CD4-positive, alpha-beta T cell treated with Interleukin-1 beta for 1 hour (primary cell): ENCODE measurements at regions not wholly inside any gene's neighbourhood (a gene's known extent, or its start where the extent isn't known, plus 50 kb on each side); places are given as distances from the start of the nearest gene placed in this dataset.
"Not testable (repeated sequence)": the region's sequence is repeated elsewhere in the genome, so short reads cannot be mapped to it uniquely, and the experiment has no call there.

Source experiments
- DNase-seq, 2 donors: peaks; one replicate each; pipeline ENCODE4 v3.0.0-alpha.2; 2020 to 2022

DNA sequence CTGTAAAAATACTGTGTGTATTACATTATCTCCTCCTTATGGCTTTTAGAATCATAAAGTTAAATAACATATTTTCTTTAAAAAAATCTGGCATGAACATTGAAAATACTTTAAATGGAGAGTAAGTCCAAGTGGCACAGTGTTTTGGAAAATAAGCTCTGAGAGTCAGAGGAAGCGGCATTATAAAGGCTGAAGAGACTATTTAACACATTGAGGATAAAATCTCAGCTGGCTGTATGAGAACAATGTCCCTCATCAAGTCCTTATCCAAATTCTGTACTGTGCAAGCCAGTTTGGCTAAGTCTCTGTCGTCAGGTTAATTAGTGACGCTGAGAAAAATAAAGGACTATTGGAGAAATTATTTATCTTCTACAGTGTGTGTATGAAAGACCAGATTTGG is 245.5 kb downstream of the MFSD1 start:
- no peak for DNase-seq

DNA sequence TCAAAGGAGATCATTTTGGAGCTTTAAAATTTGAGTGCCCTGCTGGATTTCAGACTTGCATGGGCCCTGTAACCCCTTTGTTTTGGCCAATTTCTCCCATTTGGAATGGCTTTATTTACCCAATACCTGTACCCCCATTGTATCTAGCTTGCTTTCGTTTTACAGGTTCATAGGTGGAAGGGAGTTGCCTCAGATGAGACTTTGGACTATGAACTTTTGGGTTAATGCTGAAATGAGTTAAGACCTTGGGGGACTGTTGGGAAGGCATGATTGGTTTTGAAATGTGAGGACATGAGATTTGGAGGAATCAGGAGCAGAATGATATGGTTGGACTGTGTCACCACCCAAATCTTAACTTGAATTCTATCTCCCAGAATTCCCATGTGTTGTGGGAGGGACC is 250.6 kb downstream of the MFSD1 start:
- not testable (repeated sequence) for DNase-seq

- DNase-seq = no peak
Observed at GRCh38 chr3:159057621-159058020, 255.8 kb downstream of the MFSD1 start.

- DNase-seq = no peak
Observed at GRCh38 chr3:159058859-159059258, 257.0 kb downstream of the MFSD1 start.

DNA sequence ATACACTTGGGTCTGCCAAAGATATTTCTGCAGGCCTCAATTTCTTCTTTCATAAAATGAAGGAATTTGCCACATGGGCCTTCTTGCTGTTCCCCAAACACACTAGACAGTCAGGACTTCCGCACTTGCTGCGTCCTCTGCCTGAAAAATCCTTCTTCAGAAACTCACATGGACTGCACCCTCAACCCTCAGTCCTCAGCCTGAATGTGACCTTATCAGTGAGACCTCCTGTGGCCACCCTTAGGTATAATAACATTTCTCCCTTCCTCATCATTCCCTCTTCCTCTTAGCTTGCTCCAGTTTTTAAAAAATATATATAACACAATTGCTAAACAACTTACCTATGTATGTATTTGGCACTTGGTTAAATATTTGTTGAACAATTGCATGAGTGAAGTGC is 257.5 kb downstream of the MFSD1 start:
- no peak for DNase-seq

GRCh38 chr3:159062734-159063410 is 261.0 kb downstream of the MFSD1 start:
- no peak for DNase-seq

- DNase-seq = no peak
Observed at GRCh38 chr3:159069091-159069490, 267.2 kb downstream of the MFSD1 start, which contains the start of gene IQCJ. TSS of gene IQCJ (plus strand) at chr3:159069319.

DNA sequence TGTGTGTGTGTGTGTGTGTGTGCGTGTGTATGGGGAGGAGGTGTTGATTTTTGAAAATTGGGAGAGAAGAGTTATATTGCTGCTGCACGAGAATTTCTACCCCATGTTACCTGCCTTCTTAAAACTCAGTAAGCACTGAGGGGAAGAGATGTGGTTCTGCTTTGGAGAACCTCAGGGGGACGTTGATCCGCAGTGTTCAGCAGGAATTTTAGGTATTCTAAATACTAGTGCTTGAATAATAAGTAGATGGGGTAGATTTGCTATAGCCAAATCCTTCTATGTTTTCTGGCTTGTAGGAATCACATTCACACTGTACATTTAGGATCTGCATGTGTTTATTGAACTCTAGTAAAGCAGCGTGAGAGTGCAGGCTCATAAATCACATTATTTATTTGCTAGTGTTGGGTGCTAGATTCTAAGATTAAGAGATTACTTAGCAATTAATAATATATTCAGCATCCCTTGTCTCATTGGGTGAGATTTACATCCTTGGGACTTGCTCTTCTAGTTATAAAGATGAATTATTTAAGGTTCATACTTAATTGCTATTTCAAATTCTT is 268.1 kb downstream of the MFSD1 start:
- no peak for DNase-seq

DNA sequence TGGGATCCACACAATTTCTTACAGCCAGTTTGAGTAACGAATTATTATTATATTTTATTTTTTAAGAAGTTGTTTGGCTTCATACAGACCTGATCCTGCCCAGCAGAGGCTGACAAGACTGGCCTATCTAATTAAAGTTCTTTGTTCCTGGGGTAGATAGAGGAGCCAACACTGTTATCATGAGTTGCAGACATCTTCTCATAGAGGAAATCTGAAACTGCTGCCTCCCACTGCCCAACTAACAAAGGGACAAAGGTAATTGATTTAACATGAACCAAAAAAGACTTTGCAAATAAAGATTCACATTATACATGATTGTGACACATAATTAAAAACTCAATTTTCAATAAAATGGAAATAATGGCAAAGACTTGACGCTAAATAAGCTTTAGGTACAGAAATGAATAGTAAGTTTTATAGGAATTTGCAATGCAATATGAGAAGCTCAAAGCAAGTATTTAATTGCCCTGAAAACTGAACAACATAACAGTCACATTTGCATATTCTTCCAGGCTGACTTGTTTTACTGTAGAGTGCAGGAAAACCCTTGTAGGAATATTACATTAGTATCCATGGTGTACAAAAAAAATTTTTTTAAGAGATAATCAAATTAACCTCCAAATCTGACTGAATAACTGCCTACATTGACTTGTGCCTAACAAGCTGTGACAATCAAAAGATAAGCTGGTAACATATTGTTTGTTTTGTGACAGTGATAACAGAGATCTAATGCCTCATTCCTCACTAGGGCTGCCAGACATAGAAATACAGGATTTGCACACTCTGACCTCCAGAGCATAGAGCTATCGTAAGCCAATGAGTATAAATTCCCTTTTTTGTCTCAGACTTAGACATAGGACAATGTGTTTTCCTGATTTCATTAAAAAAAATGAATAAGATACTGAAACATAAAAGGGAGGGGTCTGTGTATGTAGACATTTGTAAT is 273.2 kb downstream of the MFSD1 start:
- no peak for DNase-seq

GRCh38 chr3:159077860-159078259 is 276.0 kb downstream of the MFSD1 start:
- DNase-seq = no peak

GRCh38 chr3:159080256-159080655 is 278.4 kb downstream of the MFSD1 start:
- DNase-seq = no peak

GRCh38 chr3:159080821-159081220 is 279.0 kb downstream of the MFSD1 start:
- DNase-seq = no peak

DNA sequence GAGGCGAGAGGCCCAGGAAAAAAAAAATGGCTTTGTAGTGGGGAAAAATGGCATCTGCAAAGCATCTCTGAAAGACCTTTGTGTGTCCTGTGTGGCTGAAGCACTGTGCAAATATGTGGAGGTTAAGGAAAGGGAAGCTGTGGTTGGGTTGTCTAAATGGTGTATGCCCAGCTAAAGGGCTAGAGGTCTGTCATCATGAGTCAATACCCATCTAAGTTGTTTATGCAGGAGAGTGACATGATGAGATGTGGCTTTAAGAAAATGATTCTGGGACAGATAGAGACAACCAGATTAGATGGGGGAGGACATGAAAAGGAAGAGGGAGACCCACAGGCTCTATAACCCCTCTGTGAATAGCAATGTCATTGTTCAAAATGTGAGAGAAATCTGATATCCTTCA is 280.7 kb downstream of the MFSD1 start:
- no peak for DNase-seq

DNA sequence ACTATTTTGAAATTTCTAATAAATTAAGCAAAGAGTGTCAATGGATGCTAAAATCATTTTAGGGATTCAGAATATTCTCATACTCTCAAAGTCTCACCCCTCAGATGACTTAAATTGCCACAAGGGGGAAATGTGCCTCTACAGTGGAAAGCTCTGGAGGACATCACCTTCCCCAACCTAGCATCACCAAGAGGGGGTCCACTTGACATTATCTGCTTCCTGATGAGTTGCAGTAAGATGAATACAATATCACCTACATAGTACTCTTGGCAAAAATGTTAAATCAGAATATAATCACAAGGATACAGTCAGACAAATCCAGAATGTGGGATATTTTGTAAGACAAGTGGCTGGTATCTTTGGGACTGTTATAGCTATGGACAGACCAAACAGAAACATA is 290.1 kb downstream of the MFSD1 start:
- DNase-seq = no peak

DNA sequence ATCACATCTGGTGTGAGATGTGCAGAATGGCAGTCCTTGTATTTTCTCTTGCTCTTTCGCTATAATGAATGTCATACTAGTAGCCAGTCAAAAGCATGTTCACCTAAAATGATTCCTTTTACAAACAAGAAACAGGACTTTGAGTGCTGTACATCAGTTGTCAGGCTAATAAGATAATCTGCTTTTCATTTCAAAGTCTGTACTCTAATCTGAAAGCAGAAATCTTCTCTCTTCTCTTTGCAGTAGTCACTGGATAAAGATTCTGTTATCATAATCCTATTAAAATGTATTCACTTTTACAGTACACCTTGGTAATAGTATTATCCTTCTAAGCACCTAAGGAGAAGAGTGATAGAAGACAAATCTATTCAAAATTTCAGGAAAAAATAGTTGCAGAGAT is 300.1 kb downstream of the MFSD1 start:
- DNase-seq = no peak

- DNase-seq = no peak
Observed at GRCh38 chr3:159112724-159113123, 310.9 kb downstream of the MFSD1 start.

- DNase-seq = no peak
Observed at GRCh38 chr3:159113221-159113875, 311.5 kb downstream of the MFSD1 start.

- no peak for DNase-seq
Observed at GRCh38 chr3:159114582-159114981, 312.7 kb downstream of the MFSD1 start.

DNA sequence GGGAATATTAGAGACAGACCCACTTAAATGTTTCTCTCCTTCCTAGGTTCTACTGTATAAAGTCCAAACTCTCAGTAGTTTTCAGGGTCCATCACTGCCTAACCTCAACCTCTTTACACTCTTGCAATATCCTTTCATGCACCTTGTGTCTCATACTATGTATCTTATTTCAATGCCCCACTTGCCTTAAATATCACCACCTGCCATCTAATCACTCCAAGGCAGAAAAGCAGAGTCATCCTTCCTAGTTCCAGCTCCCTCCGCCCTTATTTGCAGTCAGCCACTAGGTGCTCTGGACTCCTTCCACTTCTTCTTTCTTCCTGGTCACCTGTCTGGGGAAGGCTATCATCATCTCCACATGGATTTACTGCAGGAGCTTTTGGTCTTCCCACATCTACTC is 322.0 kb downstream of the MFSD1 start:
- DNase-seq = no peak

- no peak for DNase-seq
Observed at GRCh38 chr3:159126261-159127020, 324.6 kb downstream of the MFSD1 start.

GRCh38 chr3:159127021-159127392 is 325.2 kb downstream of the MFSD1 start:
- DNase-seq = no peak

GRCh38 chr3:159128628-159129027 is 326.8 kb downstream of the MFSD1 start:
- DNase-seq = no peak

DNA sequence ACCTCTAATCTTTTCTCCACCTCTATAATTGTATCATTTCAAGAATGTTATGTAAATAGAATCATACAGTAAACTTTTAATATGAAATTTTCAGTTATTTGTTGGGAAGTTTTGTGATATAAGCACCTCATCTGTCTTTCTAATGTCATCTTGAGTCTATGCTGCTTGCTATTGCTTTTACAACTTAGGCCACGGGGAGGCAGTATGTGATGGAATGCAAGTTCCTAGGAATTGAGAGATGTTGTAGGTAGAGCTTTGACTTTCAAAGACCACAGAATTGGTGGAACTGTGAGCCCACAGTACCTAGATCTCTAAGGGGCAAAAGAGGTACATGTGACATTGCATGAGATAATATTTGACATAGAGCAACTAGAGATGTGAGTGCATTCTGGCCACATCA is 328.3 kb downstream of the MFSD1 start:
- DNase-seq = no peak
